H1 (cell line): ENCODE measurements at regions not wholly inside any gene's neighbourhood (a gene's known extent, or its start where the extent isn't known, plus 50 kb on each side); places are given as distances from the start of the nearest gene placed in this dataset.

Source experiments
- CTCF ChIA-PET: fragments of 300-600 bp; sonication (Branson Sonifier 250); formaldehyde crosslinking; loops from one replicate; lab custom pipeline; 2021; ENCODE audit not compliant: partially characterized antibody; lab: Charles Lee
- POLR2A ChIA-PET: fragments of 300-600 bp; sonication (Branson Sonifier 250); formaldehyde crosslinking; loops from one replicate; lab custom pipeline; 2021; ENCODE audit warnings: inconsistent platforms; ENCODE audit not compliant: partially characterized antibody; lab: Charles Lee
- DNase-seq, 2 experiments: peaks; one replicate each; pipeline versions ENCODE4 v3.0.0 to v3.0.0-alpha.2; 2010 to 2022; ENCODE audit warnings: low spot score in 2 of 2, low read depth in 1 of 2, mixed read lengths in 1 of 2
- FAIRE-seq: peaks from 2 replicates; lab custom pipeline; 2011; peaks lifted over from hg19 to GRCh38; lab: Jason Lieb, UNC
- H2AFZ ChIP-seq: 2 replicates; pipeline ENCODE4 v1.8.1; 2012; ENCODE audit warnings: low read length, inconsistent platforms
- H2AK5ac ChIP-seq: 2 replicates; pipeline ENCODE4 v1.6.1; 2013; ENCODE audit warnings: low read depth, low read length
- H2BK120ac ChIP-seq: replicated peaks from 2 replicates; pipeline ENCODE3; 2013; ENCODE audit warnings: low read depth, low read length, inconsistent platforms
- H2BK12ac ChIP-seq: 2 replicates; pipeline ENCODE4 v1.6.1; 2013; ENCODE audit warnings: low read depth, low read length
- H2BK15ac ChIP-seq: 2 replicates; pipeline ENCODE4 v1.6.1; 2013; ENCODE audit warnings: low read length
- H2BK20ac ChIP-seq: 2 replicates; pipeline ENCODE4 v1.6.1; 2013; ENCODE audit warnings: low read length
- H2BK5ac ChIP-seq: 2 replicates; pipeline ENCODE4 v1.6.1; 2013; ENCODE audit warnings: low read depth, low read length
- H3K14ac ChIP-seq: 2 replicates; pipeline ENCODE4 v1.6.1; 2013; ENCODE audit warnings: inconsistent platforms; ENCODE audit not compliant: insufficient read length
- H3K18ac ChIP-seq: 2 replicates; pipeline ENCODE4 v1.6.1; 2013; ENCODE audit warnings: low read length; ENCODE audit errors: extremely low read depth
- H3K23ac ChIP-seq: 2 replicates; pipeline ENCODE4 v1.6.1; 2013; ENCODE audit warnings: inconsistent platforms; ENCODE audit not compliant: insufficient read length
- H3K23me2 ChIP-seq: 2 replicates; pipeline ENCODE4 v1.6.1; 2013; ENCODE audit warnings: low read depth, low read length
- H3K27ac ChIP-seq: 2 replicates; pipeline ENCODE4 v1.6.1; 2011; ENCODE audit warnings: low read depth, low read length, inconsistent platforms
- H3K27me3 ChIP-seq, 4 experiments: replicated peaks in 1 of 4; 1 replicate in 1 of 4; 2 replicates in 3 of 4; pipeline versions ENCODE4 v1.6.1 to v1.8.1; 2011 to 2013; ENCODE audit warnings: low read length in 3 of 4, mild to moderate bottlenecking in 3 of 4, inconsistent platforms in 2 of 4, mixed read lengths in 2 of 4, moderate library complexity in 1 of 4; ENCODE audit not compliant: control insufficient read depth in 3 of 4, insufficient read depth in 3 of 4; ENCODE audit errors: extremely low read depth in 1 of 4
- H3K36me3 ChIP-seq, 4 experiments: 2 replicates each; pipeline versions ENCODE4 v1.6.1 to v1.8.1; 2011 to 2013; ENCODE audit warnings: mild to moderate bottlenecking in 4 of 4, low read length in 3 of 4, moderate library complexity in 2 of 4, control low read depth in 1 of 4, inconsistent platforms in 1 of 4; ENCODE audit not compliant: insufficient read depth in 4 of 4, control insufficient read depth in 2 of 4
- H3K4ac ChIP-seq: replicated peaks from 2 replicates; pipeline ENCODE3; 2013; ENCODE audit warnings: low read length, low read depth, mixed read lengths, inconsistent platforms; ENCODE audit not compliant: insufficient read length
- H3K4me1 ChIP-seq, 4 experiments: replicated peaks in 1 of 4; 1 replicate in 1 of 4; 2 replicates in 3 of 4; pipeline versions ENCODE4 v1.6.1 to v1.8.1; 2011 to 2013; ENCODE audit warnings: low read length in 3 of 4, inconsistent platforms in 2 of 4, mixed read lengths in 1 of 4; ENCODE audit not compliant: insufficient read depth in 4 of 4, control insufficient read depth in 3 of 4
- H3K4me2 ChIP-seq, 2 experiments: 2 replicates each; pipeline versions ENCODE4 v1.6.1 to v1.8.1; 2011 to 2013; ENCODE audit warnings: low read depth in 2 of 2, low read length in 2 of 2, control low read depth in 1 of 2, inconsistent platforms in 1 of 2, mild to moderate bottlenecking in 1 of 2; ENCODE audit not compliant: insufficient read depth in 1 of 2
- H3K4me3 ChIP-seq, 4 experiments: fragments of 200-600, 300-600 bp in 1 of 4; sonication (generic), shearing (Covaris generic), sonication (Bioruptor Twin) in 1 of 4; 2 replicates each; pipeline versions ENCODE4 v1.5.1 to v1.8.1; 2011 to 2016; ENCODE audit warnings: low read length in 4 of 4, low read depth in 3 of 4, control low read depth in 2 of 4, inconsistent platforms in 2 of 4, mild to moderate bottlenecking in 2 of 4, mixed read lengths in 1 of 4, moderate library complexity in 1 of 4; ENCODE audit not compliant: insufficient read depth in 2 of 4; ENCODE audit errors: extremely low read depth in 1 of 4
- H3K56ac ChIP-seq: replicated peaks from 2 replicates; pipeline ENCODE3; 2013; ENCODE audit warnings: low read depth, mild to moderate bottlenecking, mixed read lengths, low read length, inconsistent platforms; ENCODE audit not compliant: insufficient read length
- H3K79me1 ChIP-seq: 2 replicates; pipeline ENCODE4 v1.6.1; 2013; ENCODE audit warnings: low read depth, low read length, control low read depth
- H3K79me2 ChIP-seq, 2 experiments: 2 replicates each; pipeline versions ENCODE4 v1.6.1 to v1.8.1; 2012 to 2013; ENCODE audit warnings: low read length in 2 of 2, mild to moderate bottlenecking in 2 of 2, inconsistent platforms in 1 of 2; ENCODE audit not compliant: insufficient read depth in 2 of 2, control insufficient read depth in 1 of 2
- H3K9ac ChIP-seq, 4 experiments: replicated peaks in 1 of 4; 1 replicate in 1 of 4; 2 replicates in 3 of 4; pipeline versions ENCODE4 v1.6.1 to v1.8.1; 2011 to 2013; ENCODE audit warnings: low read depth in 3 of 4, low read length in 3 of 4, control low read depth in 2 of 4, mild to moderate bottlenecking in 2 of 4, moderate library complexity in 2 of 4, inconsistent platforms in 1 of 4; ENCODE audit errors: extremely low read depth in 1 of 4
- H3K9me3 ChIP-seq, 2 experiments: 2 replicates each; pipeline versions ENCODE4 v1.6.1 to v1.8.1; 2012 to 2013; ENCODE audit warnings: mild to moderate bottlenecking in 2 of 2, moderate library complexity in 2 of 2, control low read depth in 1 of 2, inconsistent platforms in 1 of 2, low read depth in 1 of 2, low read length in 1 of 2, mixed read lengths in 1 of 2; ENCODE audit not compliant: insufficient read depth in 2 of 2
- H4K20me1 ChIP-seq, 2 experiments: replicated peaks in 1 of 2; 2 replicates each; pipeline versions ENCODE3 to v1.8.1; 2011 to 2013; ENCODE audit warnings: inconsistent platforms in 2 of 2, low read length in 2 of 2, mild to moderate bottlenecking in 1 of 2; ENCODE audit not compliant: insufficient read depth in 2 of 2, control insufficient read depth in 1 of 2
- H4K5ac ChIP-seq: 2 replicates; pipeline ENCODE4 v1.6.1; 2013; ENCODE audit warnings: low read length, low read depth, mixed read lengths, inconsistent platforms; ENCODE audit not compliant: insufficient read length
- H4K8ac ChIP-seq: 2 replicates; pipeline ENCODE4 v1.8.0; 2013; ENCODE audit warnings: mild to moderate bottlenecking, moderate library complexity, low read length, inconsistent platforms; ENCODE audit not compliant: insufficient read depth; ENCODE audit errors: extremely low read depth
- H4K91ac ChIP-seq: replicated peaks from 2 replicates; pipeline ENCODE3; 2013; ENCODE audit warnings: low read length, mixed read lengths, inconsistent platforms; ENCODE audit not compliant: insufficient read length
- CHD1 ChIP-seq: IDR thresholded peaks from 2 replicates; pipeline ENCODE4 v1.6.1; 2012; ENCODE audit warnings: low read depth, low read length, improper control_type of control experiment
- KDM4A ChIP-seq: IDR thresholded peaks from one replicate; pipeline ENCODE4 v1.7.1; 2012; ENCODE audit warnings: low read depth, mild to moderate bottlenecking, moderate library complexity, low read length, inconsistent platforms; ENCODE audit not compliant: severe bottlenecking
- SIRT6 ChIP-seq: IDR thresholded peaks from one replicate; pipeline ENCODE4 v1.7.1; 2012; ENCODE audit warnings: low read length, inconsistent platforms
- SIX5 ChIP-seq: IDR thresholded peaks from 2 replicates; pipeline ENCODE4 v1.6.1; 2011; ENCODE audit warnings: mild to moderate bottlenecking, low read depth, low read length
- SP1 ChIP-seq: IDR thresholded peaks from 2 replicates; pipeline ENCODE4 v1.6.1; 2011; ENCODE audit warnings: low read depth, low read length
- TBP ChIP-seq: IDR thresholded peaks from 2 replicates; pipeline ENCODE4 v1.6.1; 2011; ENCODE audit warnings: low read depth, low read length, improper control_type of control experiment
- ZNF274 ChIP-seq: IDR thresholded peaks from 2 replicates; pipeline ENCODE4 v1.7.0; 2012; ENCODE audit warnings: low read length, borderline replicate concordance; ENCODE audit errors: extremely low read depth
- WGBS, 2 experiments: shearing (Covaris generic) in 1 of 2; methylation state at CpG; one replicate each; pipeline versions ENCODE4 v1.1.6 to v1.1.7; 2013 to 2015; ENCODE audit warnings: low lambda C conversion rate in 2 of 2, mixed read lengths in 2 of 2, inconsistent platforms in 1 of 2, low coverage in 1 of 2, missing lambda C conversion rate in 1 of 2; ENCODE audit not compliant: insufficient replicate concordance in 2 of 2, insufficient coverage in 1 of 2, insufficient read length in 1 of 2; ENCODE audit errors: extremely low coverage in 1 of 2, missing lambda C conversion rate in 1 of 2; 5-methylcytosine and 5-hydroxymethylcytosine counted together

DNA sequence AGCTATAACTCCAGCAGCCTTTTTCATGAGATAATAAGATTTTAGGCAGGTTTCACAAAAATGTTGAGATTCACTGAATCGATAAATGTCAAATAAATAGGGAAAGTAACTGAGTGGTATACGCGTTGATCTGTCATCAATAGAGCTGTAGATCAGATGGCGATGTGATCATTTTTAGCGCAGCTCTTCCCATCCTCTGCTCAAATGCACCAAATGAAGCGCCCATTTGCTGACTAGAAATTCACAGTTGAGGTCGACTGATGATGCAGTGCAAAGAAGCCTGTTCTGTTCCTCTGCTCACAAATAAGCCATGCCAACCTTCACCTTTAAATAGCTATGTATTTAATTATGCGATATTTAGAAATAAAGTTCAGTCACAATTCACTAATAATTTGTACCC is 693.5 kb downstream of the ARHGAP15 start:
- no peak overlapping the region for H3K14ac ChIP-seq
- H4K20me1 ChIP-seq, result no peaks in the 10 kb centered on the region
- no peaks in the 10 kb centered on the region for H3K27me3 ChIP-seq
- ChIA-PET POLR2A (no interaction called here), CTCF (interaction anchor here (0.7 to 1.3 kb wide), 3 partner anchors 138 to 241 kb away, joined by 3 to 5 read pairs (median 3); no protein-coding TSS in a partner anchor)
- H3K23ac ChIP-seq, result no peak overlapping the region
- no peak overlapping the region for H2BK5ac ChIP-seq
- no peak overlapping the region for H4K5ac ChIP-seq
- no peaks in the 10 kb centered on the region for H3K23me2 ChIP-seq
- H4K91ac ChIP-seq, result no peak overlapping the region
- no peak overlapping the region for H2BK12ac ChIP-seq
- H3K9me3 ChIP-seq, result no peaks in the 10 kb centered on the region
- H3K27ac ChIP-seq, result no peak overlapping the region
- DNase-seq (no peak), FAIRE-seq (no peak)
- H3K9ac ChIP-seq, result no peak overlapping the region
- H3K4me2 ChIP-seq, result no peak overlapping the region
- no peak for TF ChIP-seq CHD1
- TF ChIP-seq TBP, result no peak
- no peak for TF ChIP-seq SP1
- no peak for TF ChIP-seq ZNF274
- no peak for TF ChIP-seq SIRT6
- no peak for TF ChIP-seq KDM4A
- no peak for TF ChIP-seq SIX5
- H2BK20ac ChIP-seq, result no peak overlapping the region
- no peak overlapping the region for H3K56ac ChIP-seq
- H2BK120ac ChIP-seq, result no peak overlapping the region
- H3K4me1 ChIP-seq, result peaks cover 0 to 2% (median 1%) of the 10 kb centered on the region in 4 experiments; a peak in 2 of 7 replicates
- H3K79me1 ChIP-seq, result no peaks in the 10 kb centered on the region
- H3K18ac ChIP-seq, result no peak overlapping the region
- no peaks in the 10 kb centered on the region for H3K36me3 ChIP-seq
- 92% methylated on average over 8 of the region's 8 CpGs; no CpG with 5 or more reads in 1 of the 2 experiments for WGBS, 2 experiments
- H2BK15ac ChIP-seq, result no peak overlapping the region
- no peaks in the 10 kb centered on the region for H3K79me2 ChIP-seq
- no peak overlapping the region for H2AFZ ChIP-seq
- H3K4me3 ChIP-seq, result no peak overlapping the region
- H4K8ac ChIP-seq, result no peak overlapping the region
- H2AK5ac ChIP-seq, result no peak overlapping the region
- H3K4ac ChIP-seq, result no peak overlapping the region
